Endothelial cell (in vitro differentiated cells): ENCODE measurements at regions not wholly inside any gene's neighbourhood (a gene's known extent, or its start where the extent isn't known, plus 50 kb on each side); places are given as distances from the start of the nearest gene placed in this dataset.

ENCODE experiments used
- DNase-seq: peaks from one replicate; pipeline ENCODE4 v3.0.0; 2021; ENCODE audit warnings: low spot score
- H3K27ac Mint-ChIP-seq: one replicate; pipeline ENCODE4 v1.8.0; 2021; ENCODE audit warnings: mixed read lengths, inconsistent platforms; ENCODE audit not compliant: unreplicated experiment
- H3K27me3 Mint-ChIP-seq: one replicate; pipeline ENCODE4 v1.8.0; 2021; ENCODE audit warnings: mild to moderate bottlenecking, moderate library complexity, mixed read lengths, inconsistent platforms; ENCODE audit not compliant: unreplicated experiment
- H3K36me3 Mint-ChIP-seq: one replicate; pipeline ENCODE4 v1.8.0; 2021; ENCODE audit warnings: mild to moderate bottlenecking, low read depth, mixed read lengths, inconsistent platforms; ENCODE audit not compliant: unreplicated experiment
- H3K4me1 Mint-ChIP-seq: one replicate; pipeline ENCODE4 v1.8.0; 2021; ENCODE audit warnings: mild to moderate bottlenecking, mixed read lengths, inconsistent platforms; ENCODE audit not compliant: unreplicated experiment
- H3K4me3 Mint-ChIP-seq: one replicate; pipeline ENCODE4 v1.8.0; 2021; ENCODE audit warnings: mild to moderate bottlenecking, mixed read lengths, inconsistent platforms; ENCODE audit not compliant: unreplicated experiment
- H3K9me3 Mint-ChIP-seq: one replicate; pipeline ENCODE4 v1.8.0; 2021; ENCODE audit warnings: mixed read lengths, inconsistent platforms; ENCODE audit not compliant: unreplicated experiment
- TF ChIP-seq, protein P1 (sequence below): fragments of 200-600 bp; sonication (generic); IDR thresholded peaks from one replicate; pipeline ENCODE4 v1.5.0; 2021; ENCODE audit warnings: antibody characterized with exemption; ENCODE audit not compliant: unreplicated experiment

- DNase-seq = no peak
- Mint-ChIP-seq H3K4me1 (peaks cover 3% of the 10 kb centered on the region), H3K27me3 (no peaks in the 10 kb centered on the region), H3K9me3 (no peaks in the 10 kb centered on the region), H3K27ac (no peak overlapping the region), H3K36me3 (no peaks in the 10 kb centered on the region), H3K4me3 (no peak overlapping the region)
- TF ChIP-seq, protein P1, sequence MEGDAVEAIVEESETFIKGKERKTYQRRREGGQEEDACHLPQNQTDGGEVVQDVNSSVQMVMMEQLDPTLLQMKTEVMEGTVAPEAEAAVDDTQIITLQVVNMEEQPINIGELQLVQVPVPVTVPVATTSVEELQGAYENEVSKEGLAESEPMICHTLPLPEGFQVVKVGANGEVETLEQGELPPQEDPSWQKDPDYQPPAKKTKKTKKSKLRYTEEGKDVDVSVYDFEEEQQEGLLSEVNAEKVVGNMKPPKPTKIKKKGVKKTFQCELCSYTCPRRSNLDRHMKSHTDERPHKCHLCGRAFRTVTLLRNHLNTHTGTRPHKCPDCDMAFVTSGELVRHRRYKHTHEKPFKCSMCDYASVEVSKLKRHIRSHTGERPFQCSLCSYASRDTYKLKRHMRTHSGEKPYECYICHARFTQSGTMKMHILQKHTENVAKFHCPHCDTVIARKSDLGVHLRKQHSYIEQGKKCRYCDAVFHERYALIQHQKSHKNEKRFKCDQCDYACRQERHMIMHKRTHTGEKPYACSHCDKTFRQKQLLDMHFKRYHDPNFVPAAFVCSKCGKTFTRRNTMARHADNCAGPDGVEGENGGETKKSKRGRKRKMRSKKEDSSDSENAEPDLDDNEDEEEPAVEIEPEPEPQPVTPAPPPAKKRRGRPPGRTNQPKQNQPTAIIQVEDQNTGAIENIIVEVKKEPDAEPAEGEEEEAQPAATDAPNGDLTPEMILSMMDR = no peak
Observed at GRCh38 chr14:61203081-61203753, 77.9 kb downstream of the TMEM30B start.

DNA sequence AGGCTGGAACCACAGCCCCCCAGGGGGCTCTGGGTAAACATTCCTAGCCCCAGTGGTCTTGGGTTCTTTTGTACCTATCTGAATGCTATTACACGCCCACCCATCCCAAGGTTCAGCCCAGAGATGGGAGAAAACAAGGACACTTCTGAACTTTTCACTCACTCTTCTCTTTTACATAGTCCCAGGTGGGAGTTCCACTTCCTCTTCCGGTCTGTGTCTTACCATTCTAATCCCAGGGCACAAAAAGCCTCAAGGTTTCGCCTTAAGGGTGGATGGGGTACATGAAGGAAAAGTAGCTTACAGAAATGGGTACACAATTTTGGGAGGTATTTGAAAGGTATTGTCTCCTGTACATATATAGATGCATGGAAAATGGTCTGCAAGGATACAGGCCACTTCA is 79.0 kb downstream of the TMEM30B start:
- DNase-seq = no peak
- Mint-ChIP-seq H3K9me3 (no peaks in the 10 kb centered on the region), H3K4me3 (no peak overlapping the region), H3K4me1 (peaks cover 3% of the 10 kb centered on the region), H3K36me3 (no peaks in the 10 kb centered on the region), H3K27ac (no peak overlapping the region), H3K27me3 (no peaks in the 10 kb centered on the region)
- TF ChIP-seq, protein P1 = no peak

DNA sequence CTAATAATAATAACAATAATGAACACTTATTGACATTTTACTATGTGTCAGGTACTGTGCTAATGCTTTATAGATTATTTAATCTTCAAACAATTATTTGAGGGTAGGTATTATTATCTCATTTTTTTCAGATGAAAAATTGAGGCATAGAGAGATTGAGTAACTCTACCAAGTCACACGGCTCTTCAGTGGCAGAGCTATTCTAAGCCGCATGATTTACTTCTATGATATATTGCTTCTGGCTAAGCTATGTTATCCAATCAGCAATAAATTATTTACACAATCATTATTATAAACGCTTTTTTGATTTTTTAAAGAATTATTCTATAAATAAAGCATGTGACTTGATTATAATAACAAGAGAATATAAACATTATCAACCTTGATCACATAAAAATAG is 80.0 kb downstream of the TMEM30B start:
- Mint-ChIP-seq H3K9me3 (no peaks in the 10 kb centered on the region), H3K36me3 (no peaks in the 10 kb centered on the region), H3K27me3 (no peaks in the 10 kb centered on the region), H3K4me1 (peaks cover 3% of the 10 kb centered on the region), H3K4me3 (no peak overlapping the region), H3K27ac (no peak overlapping the region)
- no peak for DNase-seq
- TF ChIP-seq, protein P1 = no peak

DNA sequence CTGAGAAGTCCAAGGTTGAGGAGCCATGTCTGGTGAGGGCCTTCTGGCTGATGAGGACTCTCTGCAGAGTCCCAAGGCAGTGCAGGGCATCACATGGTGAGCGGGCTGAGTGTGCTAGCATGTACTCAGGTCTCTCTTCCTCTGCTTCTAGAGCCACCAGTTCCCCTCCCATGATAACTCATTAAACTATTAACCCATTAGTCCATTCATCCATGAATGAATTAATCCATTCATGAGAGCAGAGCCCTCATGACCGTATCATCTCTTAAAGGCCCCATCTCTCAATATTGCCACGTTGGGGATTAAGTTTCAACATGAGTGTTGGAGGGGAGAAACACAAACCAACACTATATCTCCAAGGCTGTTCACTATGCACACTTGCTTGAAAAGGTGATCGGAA is 83.7 kb downstream of the TMEM30B start:
- no peak overlapping the region for H3K27ac Mint-ChIP-seq
- no peaks in the 10 kb centered on the region for H3K27me3 Mint-ChIP-seq
- H3K4me1 Mint-ChIP-seq = peaks cover 7% of the 10 kb centered on the region
- no peak for DNase-seq
- H3K4me3 Mint-ChIP-seq = no peak overlapping the region
- no peaks in the 10 kb centered on the region for H3K9me3 Mint-ChIP-seq
- no peaks in the 10 kb centered on the region for H3K36me3 Mint-ChIP-seq
- TF ChIP-seq, protein P1 = no peak

DNA sequence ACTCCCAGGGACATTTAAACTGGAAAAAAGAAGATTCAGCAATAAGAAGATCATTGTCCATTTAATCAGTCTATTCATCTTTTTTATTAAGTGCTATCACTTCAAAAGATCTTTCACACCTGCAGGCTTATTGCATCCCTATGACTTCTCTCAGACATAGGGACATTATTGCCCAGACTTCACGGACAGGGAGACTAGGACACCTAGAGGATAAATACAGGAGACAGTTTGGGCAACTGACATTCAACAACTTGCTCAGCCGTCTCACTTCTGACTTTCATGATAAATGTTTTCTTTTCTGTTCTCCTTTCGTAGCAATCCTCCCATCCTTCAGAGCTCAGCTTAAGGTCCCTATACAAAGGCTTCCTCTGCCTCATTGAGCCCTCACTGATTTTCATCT is 84.3 kb downstream of the TMEM30B start:
- Mint-ChIP-seq H3K36me3 (no peaks in the 10 kb centered on the region), H3K4me3 (no peak overlapping the region), H3K9me3 (no peaks in the 10 kb centered on the region)

More for the DNA sequence above, 84.3 kb downstream of the TMEM30B start:
- TF ChIP-seq, protein P1 = no peak
- Mint-ChIP-seq H3K27ac (no peak overlapping the region), H3K27me3 (no peaks in the 10 kb centered on the region), H3K4me1 (peaks cover 7% of the 10 kb centered on the region)
- no peak for DNase-seq
